Neural progenitor cell (in vitro differentiated cells): ENCODE measurements at regions not wholly inside any gene's neighbourhood (a gene's known extent, or its start where the extent isn't known, plus 50 kb on each side); places are given as distances from the start of the nearest gene placed in this dataset. TPM values are rescaled to one million over a fixed set of nuclear protein-coding genes. Genes with fewer than 3 reads are reported as not detected.

Source experiments
- DNase-seq: peaks from one replicate; pipeline ENCODE4 v3.0.0-alpha.2; 2016; ENCODE audit warnings: low spot score
- H2AFZ ChIP-seq: fragments of 200-600 bp; sonication (generic); replicated peaks from 2 replicates; pipeline ENCODE4 v1.6.1; 2016; ENCODE audit warnings: antibody characterized with exemption
- H3F3A ChIP-seq: fragments of 200-600 bp; sonication (generic); 2 replicates; pipeline ENCODE4 v1.6.1; 2016; ENCODE audit warnings: antibody characterized with exemption, low read depth
- H3K27ac ChIP-seq: fragments of 200-600 bp; sonication (generic); 2 replicates; pipeline ENCODE4 v1.5.1; 2016; ENCODE audit warnings: mild to moderate bottlenecking
- H3K27me3 ChIP-seq: fragments of 200-600 bp; sonication (generic); 2 replicates; pipeline ENCODE4 v1.6.1; 2016; ENCODE audit warnings: mild to moderate bottlenecking, moderate library complexity
- H3K36me3 ChIP-seq: fragments of 200-600 bp; sonication (generic); 2 replicates; pipeline ENCODE4 v1.5.1; 2016
- H3K4me1 ChIP-seq: fragments of 200-600 bp; sonication (generic); 2 replicates; pipeline ENCODE4 v1.6.1; 2016; ENCODE audit warnings: mixed run types
- H3K4me2 ChIP-seq: fragments of 200-600 bp; sonication (generic); 2 replicates; pipeline ENCODE4 v1.6.1; 2016
- H3K4me3 ChIP-seq: fragments of 200-600 bp; sonication (generic); 2 replicates; pipeline ENCODE4 v1.5.1; 2016
- H3K79me2 ChIP-seq: fragments of 200-600 bp; sonication (generic); 2 replicates; pipeline ENCODE4 v1.6.1; 2016; ENCODE audit warnings: low read depth
- H3K9ac ChIP-seq: fragments of 200-600 bp; sonication (generic); 2 replicates; pipeline ENCODE4 v1.6.1; 2016
- H3K9me3 ChIP-seq: fragments of 200-600 bp; sonication (generic); 2 replicates; pipeline ENCODE4 v1.5.1; 2016; ENCODE audit warnings: low read depth
- H4K20me1 ChIP-seq: fragments of 200-600 bp; sonication (generic); 2 replicates; pipeline ENCODE4 v1.6.1; 2016; ENCODE audit warnings: low read depth
- H3K27ac Mint-ChIP-seq: 3 replicates; pipeline ENCODE4 v1.8.0; 2021; ENCODE audit warnings: mixed read lengths
- H3K27me3 Mint-ChIP-seq: 2 replicates; pipeline ENCODE4 v1.8.0; 2022; ENCODE audit warnings: low read depth, mild to moderate bottlenecking, inconsistent platforms, moderate library complexity, mixed read lengths; ENCODE audit not compliant: insufficient read depth
- H3K36me3 Mint-ChIP-seq: 3 replicates; pipeline ENCODE4 v1.8.0; 2021; ENCODE audit warnings: mixed read lengths
- H3K4me1 Mint-ChIP-seq: 3 replicates; pipeline ENCODE4 v1.8.0; 2021; ENCODE audit warnings: mixed read lengths
- H3K4me3 Mint-ChIP-seq: 3 replicates; pipeline ENCODE4 v1.8.0; 2021; ENCODE audit warnings: mild to moderate bottlenecking, moderate library complexity, mixed read lengths
- H3K9me3 Mint-ChIP-seq: 3 replicates; pipeline ENCODE4 v1.8.0; 2020; ENCODE audit warnings: mixed read lengths
- EZH2 ChIP-seq: fragments of 200-600 bp; sonication (generic); IDR thresholded peaks from 2 replicates; pipeline ENCODE4 v1.6.1; 2017; ENCODE audit warnings: antibody characterized with exemption, mild to moderate bottlenecking, moderate library complexity
- EZH2phosphoT487 ChIP-seq: fragments of 200-600 bp; sonication (generic); IDR thresholded peaks from 2 replicates; pipeline ENCODE4 v1.6.1; 2017; ENCODE audit warnings: antibody characterized with exemption
- small RNA-seq: library from RNA; depleted of rRNA; stranded (forward); fragments of <200 nt; gene quantifications from one replicate; pipeline ENCODE3, GENCODE V24; 2015
- TF ChIP-seq, protein P1 (sequence below): fragments of 200-600 bp; sonication (generic); IDR thresholded peaks from 2 replicates; pipeline ENCODE4 v1.5.1; 2017; ENCODE audit warnings: antibody characterized with exemption, mild to moderate bottlenecking

DNA sequence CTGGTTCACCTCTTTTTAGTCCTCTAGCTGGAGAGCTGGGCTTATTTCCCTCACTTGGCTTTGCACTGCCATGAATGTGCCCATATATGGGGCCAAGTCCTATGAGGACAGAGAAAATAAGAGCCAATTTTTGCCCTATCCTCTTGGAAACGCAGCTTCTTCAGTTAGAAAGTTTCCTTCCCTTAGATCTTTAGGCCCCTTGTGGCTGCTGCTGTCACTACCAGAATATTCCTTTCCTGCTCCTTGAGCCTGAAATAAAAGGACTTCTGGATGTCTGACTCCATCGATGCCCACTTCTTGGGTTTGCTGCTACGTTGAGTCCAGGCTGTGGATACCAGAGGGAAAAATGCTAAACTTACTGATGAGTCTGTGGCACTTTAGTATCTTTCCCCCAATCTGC, 487.1 kb downstream of the GRIN2A start:
- Histone ChIP-seq H2AFZ (no peak overlapping the region), H3K36me3 (no peaks in the 10 kb centered on the region), H3K9ac (no peak overlapping the region), H3K4me2 (no peak overlapping the region), H3F3A (no peaks in the 10 kb centered on the region), H4K20me1 (no peaks in the 10 kb centered on the region), H3K4me1 (no peaks in the 10 kb centered on the region), H3K27ac (no peak overlapping the region), H3K9me3 (no peaks in the 10 kb centered on the region), H3K4me3 (no peak overlapping the region), H3K27me3 (no peaks in the 10 kb centered on the region), H3K79me2 (no peaks in the 10 kb centered on the region)
- TF ChIP-seq, protein P1, sequence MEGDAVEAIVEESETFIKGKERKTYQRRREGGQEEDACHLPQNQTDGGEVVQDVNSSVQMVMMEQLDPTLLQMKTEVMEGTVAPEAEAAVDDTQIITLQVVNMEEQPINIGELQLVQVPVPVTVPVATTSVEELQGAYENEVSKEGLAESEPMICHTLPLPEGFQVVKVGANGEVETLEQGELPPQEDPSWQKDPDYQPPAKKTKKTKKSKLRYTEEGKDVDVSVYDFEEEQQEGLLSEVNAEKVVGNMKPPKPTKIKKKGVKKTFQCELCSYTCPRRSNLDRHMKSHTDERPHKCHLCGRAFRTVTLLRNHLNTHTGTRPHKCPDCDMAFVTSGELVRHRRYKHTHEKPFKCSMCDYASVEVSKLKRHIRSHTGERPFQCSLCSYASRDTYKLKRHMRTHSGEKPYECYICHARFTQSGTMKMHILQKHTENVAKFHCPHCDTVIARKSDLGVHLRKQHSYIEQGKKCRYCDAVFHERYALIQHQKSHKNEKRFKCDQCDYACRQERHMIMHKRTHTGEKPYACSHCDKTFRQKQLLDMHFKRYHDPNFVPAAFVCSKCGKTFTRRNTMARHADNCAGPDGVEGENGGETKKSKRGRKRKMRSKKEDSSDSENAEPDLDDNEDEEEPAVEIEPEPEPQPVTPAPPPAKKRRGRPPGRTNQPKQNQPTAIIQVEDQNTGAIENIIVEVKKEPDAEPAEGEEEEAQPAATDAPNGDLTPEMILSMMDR = peak; percentile 42
- TF ChIP-seq EZH2phosphoT487 (no peak), EZH2 (no peak)
- H3K4me1 Mint-ChIP-seq = no peaks in the 10 kb centered on the region
- H3K27ac Mint-ChIP-seq = no peak overlapping the region
- H3K9me3 Mint-ChIP-seq = no peaks in the 10 kb centered on the region
- no peaks in the 10 kb centered on the region for H3K27me3 Mint-ChIP-seq
- DNase-seq = peak; percentile 31
- no peaks in the 10 kb centered on the region for H3K36me3 Mint-ChIP-seq
- H3K4me3 Mint-ChIP-seq = no peak overlapping the region

Small RNAs in the stretch of these regions (small RNA-seq; reads per million reads assigned to genes)
- gene RNA5SP403 (not detected), gene RNA5SP404 (not detected)
